ENCODE measurements at regions not wholly inside any gene's neighbourhood (a gene's known extent, or its start where the extent isn't known, plus 50 kb on each side); places are given as distances from the start of the nearest gene placed in this dataset.
"Not testable (repeated sequence)": the region's sequence is repeated elsewhere in the genome, so short reads cannot be mapped to it uniquely, and the experiment has no call there.

- intact Hi-C loops (cut with DNase I): no loop called here
- no peak for DNase-seq
These were observed 194.4 kb downstream of the FAM133A start for GRCh38 chrX:93868289-93868965.

- intact Hi-C loops (cut with DNase I): no loop called here
- peak in 19 of 42 donors; percentile 4 to 72 (median 30) for DNase-seq
These were observed 200.5 kb downstream of the FAM133A start for GRCh38 chrX:93874554-93874953.

- intact Hi-C loops (cut with DNase I): no loop called here
- no peak for DNase-seq
These were observed 201.7 kb downstream of the FAM133A start for GRCh38 chrX:93875621-93876282.

GRCh38 chrX:93921041-93921440 is 247.0 kb downstream of the FAM133A start:
- intact Hi-C loops (cut with DNase I); DNase-seq: not testable (repeated sequence)

- DNase-seq: no peak
- intact Hi-C loops (cut with DNase I): no loop called here
These were observed 258.6 kb downstream of the FAM133A start for GRCh38 chrX:93932471-93933220.

GRCh38 chrX:93977641-93978040 is 303.6 kb downstream of the FAM133A start:
- DNase-seq: no peak
- intact Hi-C loops (cut with DNase I): no loop called here

GRCh38 chrX:93985344-93986307 is 311.6 kb downstream of the FAM133A start:
- DNase-seq: peak in 21 of 42 donors; percentile 2 to 58 (median 17)
- intact Hi-C loops (cut with DNase I): no loop called here
